ENCODE measurements at regions not wholly inside any gene's neighbourhood (a gene's known extent, or its start where the extent isn't known, plus 50 kb on each side); places are given as distances from the start of the nearest gene placed in this dataset.

DNA sequence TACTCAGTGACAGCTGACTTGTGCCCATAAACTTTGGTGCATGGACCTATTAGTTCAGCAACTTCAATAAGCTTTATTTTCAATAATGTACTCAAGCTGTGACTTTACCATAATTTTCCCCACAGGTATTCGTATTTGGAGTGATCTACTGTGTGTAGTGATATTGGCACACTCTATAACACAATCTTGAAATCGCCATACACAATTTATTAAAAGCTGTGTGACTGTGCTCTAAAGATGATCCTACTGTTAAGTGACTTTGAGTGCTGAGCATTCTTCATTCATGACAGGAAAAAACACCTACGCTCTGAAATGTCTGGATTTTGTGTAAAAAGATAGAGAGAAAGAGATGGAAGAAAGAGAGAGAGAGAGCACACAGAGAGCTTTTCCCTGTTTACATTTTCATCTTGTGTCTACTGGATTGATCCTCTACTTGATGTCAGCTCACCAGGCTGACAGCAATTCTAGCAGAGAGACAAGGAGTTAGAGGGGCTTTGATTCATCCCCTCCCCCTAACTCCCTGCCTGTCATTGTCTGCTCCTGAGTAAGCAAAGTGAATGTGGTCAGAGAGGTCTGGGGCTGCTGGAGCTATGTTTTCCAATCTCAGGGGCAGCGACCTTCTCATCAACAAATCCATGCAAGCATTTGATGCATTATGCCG, 538.7 kb upstream of the POU3F2 start:
- TF ChIP-seq, protein P1, sequence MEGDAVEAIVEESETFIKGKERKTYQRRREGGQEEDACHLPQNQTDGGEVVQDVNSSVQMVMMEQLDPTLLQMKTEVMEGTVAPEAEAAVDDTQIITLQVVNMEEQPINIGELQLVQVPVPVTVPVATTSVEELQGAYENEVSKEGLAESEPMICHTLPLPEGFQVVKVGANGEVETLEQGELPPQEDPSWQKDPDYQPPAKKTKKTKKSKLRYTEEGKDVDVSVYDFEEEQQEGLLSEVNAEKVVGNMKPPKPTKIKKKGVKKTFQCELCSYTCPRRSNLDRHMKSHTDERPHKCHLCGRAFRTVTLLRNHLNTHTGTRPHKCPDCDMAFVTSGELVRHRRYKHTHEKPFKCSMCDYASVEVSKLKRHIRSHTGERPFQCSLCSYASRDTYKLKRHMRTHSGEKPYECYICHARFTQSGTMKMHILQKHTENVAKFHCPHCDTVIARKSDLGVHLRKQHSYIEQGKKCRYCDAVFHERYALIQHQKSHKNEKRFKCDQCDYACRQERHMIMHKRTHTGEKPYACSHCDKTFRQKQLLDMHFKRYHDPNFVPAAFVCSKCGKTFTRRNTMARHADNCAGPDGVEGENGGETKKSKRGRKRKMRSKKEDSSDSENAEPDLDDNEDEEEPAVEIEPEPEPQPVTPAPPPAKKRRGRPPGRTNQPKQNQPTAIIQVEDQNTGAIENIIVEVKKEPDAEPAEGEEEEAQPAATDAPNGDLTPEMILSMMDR (IDR thresholded peaks at IDR 0.05), result no peak
- TF ChIP-seq POLR2A (IDR thresholded peaks at IDR 0.05), result no peak
